Left ventricle myocardium superior (tissue), 1 donor: ENCODE measurements at regions not wholly inside any gene's neighbourhood (a gene's known extent, or its start where the extent isn't known, plus 50 kb on each side); places are given as distances from the start of the nearest gene placed in this dataset.

Experiments
- ATAC-seq: fragments of 200-7000 bp; cut with Tn5 transposase; one replicate; pipeline ENCODE4 v1.9.1; 2020; ENCODE audit warnings: mild to moderate bottlenecking, moderate library complexity
- DNase-seq: peaks from one replicate; pipeline ENCODE4 v3.0.0-alpha.2; 2020
- intact Hi-C: fragments of 100-400 bp; cut with micrococcal nuclease; formaldehyde crosslinking; loops from one replicate; pipeline ENCODE4 v1.11.0; 2022
- donor health status: DM: no; HTN: yes; CAD: no; lungs with severe emphysema.

GRCh38 chr20:3354247-3354646, 53.2 kb downstream of the DNAAF9 start:
- DNase-seq: no peak
- peak; percentile 44 for ATAC-seq
- intact Hi-C loops: no loop called here

- no peak for DNase-seq
- intact Hi-C loops: no loop called here
- no peak for ATAC-seq
Measured at GRCh38 chr20:3353646-3354045, 53.8 kb downstream of the DNAAF9 start.

- intact Hi-C loops: no loop called here
- DNase-seq (no peak), ATAC-seq (peak; percentile 80)
Measured at GRCh38 chr20:3352202-3352601, 55.3 kb downstream of the DNAAF9 start.

DNA sequence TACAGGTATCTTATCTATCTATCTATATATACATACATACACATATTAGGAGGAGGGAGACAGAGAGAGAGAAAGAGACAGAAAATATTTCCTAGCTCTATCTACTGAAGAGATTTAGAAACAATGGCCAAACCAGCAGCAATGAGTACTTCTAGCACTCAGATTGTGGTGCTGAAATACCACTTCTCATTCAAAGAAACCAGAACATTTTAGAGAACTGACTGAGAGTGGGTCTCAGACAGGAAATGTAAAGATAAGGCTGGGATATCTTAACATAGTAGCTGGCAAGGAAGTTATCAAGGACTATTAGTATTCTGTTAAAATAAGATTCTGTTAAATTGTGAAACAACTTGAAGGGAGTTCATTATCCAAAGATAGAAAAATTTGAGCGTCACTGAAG, 57.0 kb downstream of the DNAAF9 start:
- DNase-seq: no peak
- no peak for ATAC-seq
- intact Hi-C loops: no loop called here

GRCh38 chr20:3349786-3350185, 57.7 kb downstream of the DNAAF9 start:
- ATAC-seq: peak; percentile 42
- intact Hi-C loops: no loop called here
- no peak for DNase-seq

DNA sequence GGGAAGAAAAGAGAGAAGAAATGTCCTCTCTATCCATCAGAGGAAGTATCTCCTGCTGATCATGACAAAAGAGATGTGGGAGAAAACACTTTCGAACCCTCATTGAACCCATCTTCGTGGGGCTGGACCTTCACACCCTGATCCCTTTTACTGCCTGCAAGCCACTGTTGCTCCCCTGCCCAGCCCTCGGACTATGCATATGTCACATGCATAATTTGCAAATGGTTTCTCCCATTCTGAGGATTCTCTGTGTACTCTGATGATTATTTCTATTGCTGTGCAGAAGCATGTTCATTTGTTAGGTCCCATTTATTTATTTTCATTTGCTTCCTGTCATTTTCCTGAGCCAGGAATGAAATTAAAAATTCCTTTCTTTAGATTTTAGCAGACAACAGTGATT, 64.7 kb downstream of the DNAAF9 start:
- intact Hi-C loops: no loop called here
- ATAC-seq (no peak), DNase-seq (no peak)

DNA sequence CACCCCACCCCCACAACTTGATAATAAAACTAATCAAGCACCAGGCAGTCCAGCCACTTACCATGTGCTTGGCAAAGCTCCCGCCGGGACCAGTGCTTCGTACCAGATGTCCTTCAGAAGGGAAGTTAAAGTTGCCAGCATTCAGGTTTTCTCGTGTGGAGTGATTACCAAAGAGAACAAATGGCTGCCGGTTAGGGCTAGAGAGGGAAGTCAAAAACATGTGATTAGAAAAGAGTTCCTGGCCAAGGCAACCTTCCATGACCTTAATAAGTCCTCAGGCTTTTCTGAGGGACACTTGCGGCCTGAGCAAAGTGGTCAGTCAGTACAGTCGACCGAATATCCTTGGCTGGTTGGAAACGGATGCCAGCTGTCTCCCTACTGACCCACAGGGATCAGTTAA, 67.0 kb downstream of the DNAAF9 start:
- intact Hi-C loops: no loop called here
- DNase-seq: peak; percentile 91
- peak; percentile 94 for ATAC-seq

- intact Hi-C loops: no loop called here
- DNase-seq (no peak), ATAC-seq (no peak)
Measured at GRCh38 chr20:3339571-3339970, 67.9 kb downstream of the DNAAF9 start.

DNA sequence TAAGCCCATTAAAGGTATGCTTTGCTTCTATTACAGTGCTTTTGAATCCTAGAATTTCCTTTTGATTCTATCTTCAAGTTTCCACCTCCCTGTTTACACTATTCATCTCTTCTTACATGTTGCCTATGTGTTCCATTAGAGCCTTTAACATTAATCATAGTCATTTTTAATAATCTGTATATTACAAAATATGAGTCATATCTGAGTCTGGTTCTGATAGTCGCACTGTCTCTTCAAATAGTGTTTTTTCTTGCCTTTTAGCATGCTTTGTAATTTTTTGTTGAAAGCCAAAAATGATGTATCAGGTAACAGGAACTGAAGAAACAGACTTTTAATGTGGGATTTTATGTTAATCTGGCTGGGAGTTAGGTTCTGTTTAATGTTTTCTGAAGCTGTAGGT, 68.4 kb downstream of the DNAAF9 start:
- intact Hi-C loops: no loop called here
- ATAC-seq: no peak
- no peak for DNase-seq

DNA sequence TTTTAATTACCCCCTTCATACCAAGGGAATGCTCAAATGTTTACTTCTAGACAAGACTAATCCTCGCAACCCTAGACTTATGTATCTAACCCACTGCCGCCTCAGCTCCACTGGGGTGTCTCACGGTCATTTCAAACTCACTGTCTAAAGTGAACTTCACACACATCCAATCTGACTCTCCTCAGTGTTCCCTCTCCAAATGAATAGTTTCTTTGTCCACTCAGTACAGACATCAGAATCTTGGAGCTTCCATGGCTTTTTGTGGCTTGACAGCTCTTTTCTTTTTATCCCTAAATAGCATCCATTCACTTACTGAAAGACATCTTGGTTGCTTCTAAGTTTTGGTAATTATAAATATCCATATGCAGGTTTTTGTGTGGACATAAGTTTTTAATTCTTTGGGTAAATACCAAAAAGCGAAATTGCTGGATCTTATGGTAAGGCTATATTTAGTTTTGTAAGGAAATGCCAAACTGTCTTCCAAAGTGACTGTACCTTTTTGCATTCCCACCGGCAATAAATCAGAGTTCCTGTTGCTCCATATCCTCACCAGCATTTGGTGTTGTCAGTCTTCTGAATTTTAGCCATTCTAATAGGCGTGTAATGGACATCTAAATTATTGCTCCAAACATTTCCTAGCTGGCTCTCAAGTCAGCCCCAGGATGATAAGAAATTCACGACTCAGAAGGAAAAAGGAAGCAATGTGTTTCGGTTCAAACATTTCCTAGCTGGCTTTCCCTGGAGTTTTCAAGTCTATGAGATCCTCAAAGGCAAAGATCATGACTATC, 73.1 kb downstream of the DNAAF9 start:
- ATAC-seq: no peak
- intact Hi-C loops: no loop called here

DNA sequence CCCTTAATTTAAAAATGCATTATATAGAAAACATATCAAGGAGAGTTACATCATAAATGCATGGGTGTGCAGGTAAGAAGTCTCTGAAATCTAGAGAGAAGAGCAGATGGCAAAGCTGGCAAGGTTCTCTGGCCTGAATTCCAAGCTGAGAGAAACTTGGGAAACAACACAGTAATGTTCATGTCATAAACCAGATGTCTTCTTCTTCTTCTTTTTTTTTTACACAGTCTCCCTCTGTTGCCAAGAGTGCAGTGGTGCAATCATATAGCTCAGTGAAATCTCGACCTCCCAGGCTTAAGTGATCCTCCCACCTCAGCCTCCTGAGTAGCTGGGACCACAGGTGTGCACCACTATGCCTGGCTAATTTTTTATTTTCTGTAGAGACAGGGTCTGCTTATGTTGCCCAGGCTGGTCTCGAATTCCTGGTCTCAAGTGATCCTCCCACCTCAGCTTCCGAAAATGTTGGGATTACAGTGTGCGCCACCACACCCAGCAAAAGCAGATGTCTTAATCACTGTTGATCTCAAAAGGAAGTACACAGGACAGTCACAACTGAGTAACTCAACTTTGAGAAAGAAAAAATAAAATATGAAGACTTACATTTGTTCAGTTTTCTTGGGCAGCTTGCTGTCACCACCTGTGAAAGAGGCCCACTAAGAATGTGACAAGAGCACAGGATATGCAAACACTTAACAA, 77.3 kb downstream of the DNAAF9 start:
- intact Hi-C loops: no loop called here
- ATAC-seq (no peak), DNase-seq (no peak)

More for the DNA sequence above, 73.1 kb downstream of the DNAAF9 start:
- no peak for DNase-seq

- intact Hi-C loops: no loop called here
- no peak for DNase-seq
- no peak for ATAC-seq
Measured at GRCh38 chr20:3328501-3328900, 79.0 kb downstream of the DNAAF9 start.

DNA sequence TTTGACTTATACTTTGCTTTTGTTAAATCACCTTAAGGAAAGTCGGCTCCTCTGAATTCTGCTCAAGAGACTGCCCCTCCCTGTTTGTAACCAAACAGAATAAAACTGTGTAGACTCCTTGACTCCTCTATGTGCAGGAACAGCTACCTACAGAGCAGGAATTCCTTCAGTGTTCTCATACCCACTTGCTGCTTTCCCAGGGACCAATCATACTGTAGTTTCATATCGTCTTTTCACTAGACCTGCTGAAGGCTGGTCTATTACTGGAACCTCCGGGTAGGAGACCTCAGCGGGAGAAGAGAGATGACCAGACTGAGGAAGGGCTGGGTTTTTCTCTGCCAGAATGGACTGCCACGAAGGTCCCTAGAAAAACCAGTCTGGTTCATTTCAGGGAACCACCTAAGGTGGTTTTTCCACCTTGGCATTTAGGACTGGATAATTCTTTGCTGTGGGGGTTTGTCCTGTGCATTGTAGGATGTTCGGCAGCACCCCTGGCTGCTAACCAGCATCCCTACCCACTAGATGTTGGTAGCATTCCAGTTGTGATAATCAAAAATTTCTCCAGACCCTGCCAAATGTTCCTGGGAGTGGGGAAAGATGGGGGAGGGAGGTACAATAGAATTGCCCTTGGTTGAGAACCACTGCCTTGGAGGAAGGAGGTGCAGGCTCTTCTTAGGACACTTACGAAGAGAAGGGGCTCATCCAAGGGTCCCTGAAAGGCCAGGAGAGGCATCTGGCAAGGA, 80.5 kb downstream of the DNAAF9 start:
- intact Hi-C loops: no loop called here
- DNase-seq (no peak), ATAC-seq (peak; percentile 84)

- DNase-seq: no peak
- intact Hi-C loops: no loop called here
- no peak for ATAC-seq
Measured at GRCh38 chr20:3325864-3326263, 81.6 kb downstream of the DNAAF9 start.

- DNase-seq: no peak
- no peak for ATAC-seq
- intact Hi-C loops: no loop called here
Measured at GRCh38 chr20:3323398-3323797, 84.1 kb downstream of the DNAAF9 start.

GRCh38 chr20:3318226-3318884, 79.4 kb upstream of the SLC4A11 start:
- intact Hi-C loops: no loop called here
- DNase-seq: no peak
- no peak for ATAC-seq

- intact Hi-C loops: no loop called here
- ATAC-seq (peak; percentile 12), DNase-seq (no peak)
Measured at GRCh38 chr20:3316136-3316535, 77.1 kb upstream of the SLC4A11 start.

DNA sequence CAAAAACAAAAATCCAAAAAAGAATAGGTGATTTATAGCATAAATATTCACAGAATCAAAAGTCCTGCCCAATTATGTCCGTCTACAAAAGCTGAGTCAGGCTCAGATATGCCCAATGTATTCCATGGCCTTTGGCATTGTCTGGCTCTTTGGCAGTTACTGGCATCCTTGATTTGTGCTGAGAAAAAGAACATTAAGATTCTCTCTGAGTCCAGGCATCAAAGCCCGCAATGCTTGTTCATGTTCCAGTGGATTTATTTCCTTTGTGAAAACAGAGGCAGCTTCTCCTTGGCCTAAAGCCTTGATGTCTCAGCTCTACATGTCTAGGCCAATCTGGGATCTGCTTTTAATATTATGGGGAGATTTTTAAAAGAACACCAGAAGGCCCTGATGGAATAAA, 76.1 kb upstream of the SLC4A11 start:
- ATAC-seq (no peak), DNase-seq (no peak)
- intact Hi-C loops: no loop called here

GRCh38 chr20:3314391-3314790, 75.4 kb upstream of the SLC4A11 start:
- ATAC-seq (peak; percentile 32), DNase-seq (no peak)
- intact Hi-C loops: no loop called here

DNA sequence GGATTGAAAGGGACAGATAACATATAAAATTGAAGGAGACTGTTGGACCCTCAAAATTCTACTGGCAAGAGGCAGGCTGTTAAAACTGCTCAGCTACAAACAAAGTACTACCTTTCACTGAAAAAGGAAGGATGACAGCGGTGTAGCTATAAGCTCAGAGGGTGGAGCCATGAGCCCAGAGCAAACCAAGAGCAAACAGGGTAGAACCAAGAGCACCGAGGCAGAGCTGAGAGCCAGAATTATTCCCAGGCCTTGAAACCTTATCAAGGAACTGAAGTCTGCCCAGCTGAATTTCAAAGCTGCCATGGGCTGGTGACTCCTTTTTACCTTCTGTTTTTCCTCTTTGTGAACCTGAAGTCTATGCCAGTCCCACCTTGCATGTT, 74.7 kb upstream of the SLC4A11 start:
- DNase-seq (no peak), ATAC-seq (peak; percentile 46)
- intact Hi-C loops: no loop called here
